GM19455 (cell line): ENCODE measurements at regions not wholly inside any gene's neighbourhood (a gene's known extent, or its start where the extent isn't known, plus 50 kb on each side); places are given as distances from the start of the nearest gene placed in this dataset.
"Not testable (repeated sequence)": the region's sequence is repeated elsewhere in the genome, so short reads cannot be mapped to it uniquely, and the experiment has no call there.

Experiments used
- ATAC-seq: cut with Tn5 transposase; IDR thresholded peaks from one replicate; pipeline ENCODE4 v1.9.1; 2021; ENCODE audit not compliant: unreplicated experiment

GRCh38 chr14:30156571-30156970, 228.9 kb upstream of the PRKD1 start:
- no peak for ATAC-seq

- no peak for ATAC-seq
These were observed 230.7 kb upstream of the PRKD1 start for GRCh38 chr14:30158299-30158698.

GRCh38 chr14:30159374-30159773, 231.7 kb upstream of the PRKD1 start:
- no peak for ATAC-seq

- ATAC-seq: no peak
These were observed 233.0 kb upstream of the PRKD1 start for GRCh38 chr14:30160608-30161007.

- ATAC-seq: no peak
These were observed 234.4 kb upstream of the PRKD1 start for GRCh38 chr14:30162066-30162465.

- no peak for ATAC-seq
These were observed 237.6 kb upstream of the PRKD1 start for GRCh38 chr14:30165255-30165654.

GRCh38 chr14:30177781-30178180, 250.1 kb upstream of the PRKD1 start:
- ATAC-seq: no peak

- ATAC-seq: no peak
These were observed 251.9 kb upstream of the PRKD1 start for GRCh38 chr14:30179381-30180130.

GRCh38 chr14:30180219-30180618, 252.6 kb upstream of the PRKD1 start:
- no peak for ATAC-seq

- ATAC-seq: no peak
These were observed 258.2 kb upstream of the PRKD1 start for GRCh38 chr14:30185832-30186231.

GRCh38 chr14:30191639-30192279, 264.1 kb upstream of the PRKD1 start:
- ATAC-seq: no peak

- ATAC-seq: no peak
These were observed 265.5 kb upstream of the PRKD1 start for GRCh38 chr14:30193101-30193500.

GRCh38 chr14:30193845-30194501, 266.3 kb upstream of the PRKD1 start:
- ATAC-seq: no peak

GRCh38 chr14:30194741-30195148, 267.1 kb upstream of the PRKD1 start:
- ATAC-seq: no peak

- ATAC-seq: no peak
These were observed 268.3 kb upstream of the PRKD1 start for GRCh38 chr14:30195941-30196340.

- ATAC-seq: no peak
These were observed 269.2 kb upstream of the PRKD1 start for GRCh38 chr14:30196861-30197260.

- ATAC-seq: not testable (repeated sequence)
These were observed 271.1 kb upstream of the PRKD1 start for GRCh38 chr14:30198720-30199119.

GRCh38 chr14:30204431-30204980, 276.9 kb upstream of the PRKD1 start:
- ATAC-seq: no peak

- no peak for ATAC-seq
These were observed 281.5 kb upstream of the PRKD1 start for GRCh38 chr14:30209136-30209535.

GRCh38 chr14:30210630-30211029, 283.0 kb upstream of the PRKD1 start:
- no peak for ATAC-seq

GRCh38 chr14:30211326-30211725, 283.7 kb upstream of the PRKD1 start:
- ATAC-seq: no peak

- ATAC-seq: no peak
These were observed 286.4 kb upstream of the PRKD1 start for GRCh38 chr14:30214014-30214413.
